Right forelimb (tissue), 1 donor: ENCODE measurements at regions not wholly inside any gene's neighbourhood (a gene's known extent, or its start where the extent isn't known, plus 50 kb on each side); places are given as distances from the start of the nearest gene placed in this dataset.

Source experiments
- DNase-seq: peaks from one replicate; pipeline ENCODE4 v3.0.0-alpha.2; 2018

GRCh38 chr10:31081937-31082840 is 50.5 kb upstream of the ZNF438 start:
- DNase-seq, result no peak

GRCh38 chr10:31083765-31084184 is 52.1 kb upstream of the ZNF438 start:
- no peak for DNase-seq

DNA sequence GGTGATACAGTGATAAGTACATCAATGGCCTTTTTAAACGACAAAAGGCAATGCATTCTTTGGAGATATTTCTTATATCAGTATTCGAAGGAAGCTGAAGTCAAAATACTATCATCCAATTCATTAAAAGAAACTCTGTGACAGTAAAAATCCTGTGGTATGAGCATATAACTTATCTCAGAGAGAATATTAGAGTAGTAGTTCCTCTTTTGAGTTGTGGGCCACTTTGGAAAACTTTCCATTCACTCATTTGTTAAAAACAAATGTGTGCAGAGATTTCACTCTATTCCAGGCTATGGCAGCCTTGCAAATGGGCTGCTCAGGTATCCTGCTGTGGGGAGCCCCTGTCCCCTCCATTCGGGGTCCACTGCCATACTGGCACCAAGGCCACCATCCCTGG is 55.3 kb upstream of the ZNF438 start:
- no peak for DNase-seq

- DNase-seq, result no peak
Observed at GRCh38 chr10:31087851-31088250, 56.2 kb upstream of the ZNF438 start.

- no peak for DNase-seq
Observed at GRCh38 chr10:31090894-31091607, 59.4 kb upstream of the ZNF438 start.

DNA sequence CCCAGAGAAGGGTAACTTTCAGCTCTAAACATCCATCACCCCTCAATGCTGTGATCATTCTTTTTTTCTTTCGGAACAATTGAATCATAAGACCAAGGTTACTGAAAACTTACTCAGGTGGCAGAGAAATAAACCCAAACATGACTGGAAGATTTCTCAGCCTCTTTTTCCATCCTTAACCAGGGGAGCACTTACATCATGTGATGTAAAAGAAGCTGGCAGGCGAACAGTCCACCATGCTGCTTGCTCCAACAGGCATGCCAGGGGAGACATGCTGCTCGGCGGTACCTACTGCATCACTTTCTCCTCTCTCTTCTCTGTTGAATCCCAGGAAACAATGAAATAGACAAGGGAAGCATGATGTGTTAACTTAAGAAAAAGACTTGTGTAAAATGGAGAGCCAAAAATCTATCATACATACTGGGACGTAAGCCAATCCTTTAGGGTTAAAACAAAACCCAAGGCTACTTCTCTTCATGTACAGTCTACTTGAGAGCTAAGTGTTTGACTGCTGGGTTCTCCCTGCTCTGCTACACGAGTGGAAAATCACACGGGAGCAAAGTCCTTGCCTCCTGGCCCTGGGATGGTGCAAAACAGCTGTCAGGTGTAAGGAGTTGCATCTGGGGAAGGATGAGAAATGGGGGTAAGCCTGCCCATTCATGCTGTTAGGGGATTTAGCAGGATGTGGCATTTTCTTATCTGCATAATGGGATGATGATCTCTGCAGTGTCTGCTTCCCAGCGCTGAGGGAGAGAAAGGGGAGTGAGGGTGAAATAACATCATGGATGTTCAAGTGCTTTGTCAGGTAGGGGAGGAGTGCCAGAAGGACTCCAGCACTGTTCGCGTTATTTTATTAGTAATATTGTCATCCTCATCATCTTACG is 64.3 kb upstream of the ZNF438 start:
- DNase-seq, result no peak

DNA sequence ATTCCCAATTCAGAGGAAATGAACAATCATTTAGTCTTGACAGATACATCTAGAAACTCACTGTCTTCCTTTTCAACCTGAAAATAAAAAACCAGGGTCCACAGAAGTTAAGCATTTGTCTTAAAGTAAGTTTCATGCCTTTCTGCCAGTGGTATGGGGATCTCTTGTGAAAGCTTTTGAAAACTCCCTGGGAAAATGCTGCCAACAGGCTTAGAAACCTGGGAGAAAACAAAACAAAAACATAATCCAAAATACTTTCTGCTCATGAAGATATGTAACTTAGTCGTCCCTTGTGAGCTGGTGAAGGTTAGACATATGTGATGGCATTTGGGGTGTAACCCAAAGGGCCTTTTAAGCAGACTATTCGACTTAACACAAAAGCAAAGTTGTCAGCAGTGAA is 66.4 kb upstream of the ZNF438 start:
- DNase-seq, result no peak

- no peak for DNase-seq
Observed at GRCh38 chr10:31099094-31099493, 67.4 kb upstream of the ZNF438 start.

DNA sequence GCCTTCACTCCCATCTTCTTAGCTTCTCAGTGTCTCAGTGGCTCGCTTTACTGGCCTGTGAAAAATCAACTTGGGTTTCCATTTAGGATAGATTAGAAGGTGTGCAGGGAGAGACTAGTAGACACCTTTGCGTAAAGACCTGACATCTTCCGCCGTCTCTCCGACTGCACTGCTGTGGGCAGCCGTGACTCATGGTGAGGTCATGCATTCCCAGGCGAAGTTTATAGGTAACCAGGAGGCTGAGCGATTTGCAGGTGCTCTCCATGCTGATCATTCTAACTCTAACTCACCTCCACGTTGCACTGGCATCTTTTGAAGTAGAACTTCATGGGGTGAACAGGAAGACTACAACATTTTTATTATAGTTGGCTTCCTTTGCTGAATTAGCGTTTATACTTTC is 68.0 kb upstream of the ZNF438 start:
- no peak for DNase-seq

DNA sequence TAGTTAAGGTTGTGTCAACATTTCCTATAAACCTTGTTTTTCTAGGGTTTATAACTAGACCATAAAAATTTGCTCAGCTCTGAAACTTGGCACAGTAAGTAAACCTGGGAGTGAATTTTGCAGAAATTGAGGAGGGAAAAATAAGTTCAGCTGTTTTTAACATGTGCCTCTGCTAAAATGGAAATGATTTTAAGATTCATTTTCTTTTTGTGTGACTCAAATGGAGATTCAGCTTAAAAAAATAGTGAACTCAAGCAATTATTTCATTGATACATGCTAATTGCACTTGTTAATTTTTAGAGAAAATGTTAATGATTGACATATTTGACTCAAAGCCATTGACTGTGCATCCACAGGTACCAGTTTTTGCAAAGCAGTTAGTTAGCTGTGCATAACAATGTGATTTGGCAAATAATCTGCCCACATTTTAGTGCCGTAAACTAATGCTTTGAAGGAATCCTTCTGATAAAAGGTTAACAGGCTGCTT is 68.5 kb upstream of the ZNF438 start:
- no peak for DNase-seq

DNA sequence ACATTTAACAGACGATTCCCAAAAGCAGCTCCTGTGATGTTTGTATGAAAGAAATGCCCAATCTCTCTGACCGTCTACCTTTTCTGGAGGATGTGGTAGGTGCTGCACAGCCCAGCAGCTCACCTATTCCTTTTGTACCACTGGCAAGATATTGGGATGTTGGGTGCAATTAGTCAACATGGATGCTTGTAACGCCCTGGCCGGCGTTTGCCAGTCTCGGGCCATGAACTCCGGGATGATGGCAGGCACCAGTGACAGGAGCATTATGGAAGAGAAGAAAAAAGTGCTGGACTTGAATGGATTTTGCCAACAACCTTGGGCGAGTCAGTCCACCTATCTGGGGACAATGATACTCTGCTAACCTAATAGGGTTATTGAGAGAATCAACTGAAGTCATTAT is 69.0 kb upstream of the ZNF438 start:
- DNase-seq, result no peak

DNA sequence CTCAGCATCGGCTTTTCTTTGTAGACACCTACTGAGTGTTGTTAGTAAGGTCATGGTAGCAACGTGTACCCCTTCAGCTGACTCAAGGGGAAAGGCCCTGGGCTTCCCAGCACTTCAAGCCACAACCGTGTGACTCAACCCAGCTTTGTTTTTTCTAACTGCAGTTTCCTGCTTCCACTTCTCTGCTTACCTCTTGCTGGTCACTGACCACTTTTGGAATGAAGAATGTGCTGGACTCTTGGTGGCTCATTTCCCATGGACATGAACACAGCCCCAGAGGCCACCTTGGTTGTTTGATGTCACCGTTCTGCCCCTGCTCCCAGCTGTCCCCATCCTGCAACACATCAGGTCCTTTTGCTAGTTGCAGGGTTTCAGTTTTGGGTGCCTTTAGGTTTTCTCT is 69.5 kb upstream of the ZNF438 start:
- no peak for DNase-seq

DNA sequence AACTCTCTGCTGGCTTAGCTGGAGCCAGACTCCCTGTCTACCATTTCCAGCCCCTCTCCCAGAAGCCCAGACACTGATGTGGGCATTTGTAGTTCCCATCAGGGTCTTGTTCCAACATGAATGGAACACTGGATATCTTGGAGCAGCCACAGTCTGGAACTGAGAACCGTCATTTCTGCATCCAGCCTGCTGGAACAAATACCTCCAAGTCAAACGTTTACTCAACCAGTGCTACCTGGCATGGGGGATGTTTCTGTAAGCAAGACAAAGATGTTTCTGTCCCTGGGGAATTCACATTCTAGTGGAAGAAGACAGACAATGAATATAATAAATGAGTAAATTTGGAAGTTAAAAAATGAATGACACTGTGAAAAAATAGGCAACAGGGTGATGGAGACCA is 70.8 kb upstream of the ZNF438 start:
- DNase-seq, result no peak

DNA sequence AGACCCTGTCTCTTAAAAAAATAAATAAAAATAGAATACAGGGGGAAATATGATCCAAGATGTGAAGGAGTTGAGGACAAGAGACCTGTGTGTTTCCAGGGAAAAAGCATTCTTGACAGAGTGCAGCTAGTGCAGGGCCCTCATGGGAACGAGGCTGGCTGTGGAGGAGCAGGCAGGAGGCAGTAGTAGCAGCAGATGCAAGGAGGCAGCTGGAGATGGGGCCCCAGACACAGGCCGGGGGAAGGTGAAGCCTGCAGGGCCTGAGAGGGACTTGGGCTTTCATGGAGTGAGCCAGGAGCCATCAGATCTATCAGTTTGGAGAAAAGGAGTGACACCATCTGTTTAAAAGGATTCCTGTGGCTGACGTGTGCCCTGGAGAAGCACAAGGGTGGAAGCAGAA is 71.4 kb upstream of the ZNF438 start:
- no peak for DNase-seq

GRCh38 chr10:31112961-31113360 is 81.3 kb upstream of the ZNF438 start:
- DNase-seq, result no peak

DNA sequence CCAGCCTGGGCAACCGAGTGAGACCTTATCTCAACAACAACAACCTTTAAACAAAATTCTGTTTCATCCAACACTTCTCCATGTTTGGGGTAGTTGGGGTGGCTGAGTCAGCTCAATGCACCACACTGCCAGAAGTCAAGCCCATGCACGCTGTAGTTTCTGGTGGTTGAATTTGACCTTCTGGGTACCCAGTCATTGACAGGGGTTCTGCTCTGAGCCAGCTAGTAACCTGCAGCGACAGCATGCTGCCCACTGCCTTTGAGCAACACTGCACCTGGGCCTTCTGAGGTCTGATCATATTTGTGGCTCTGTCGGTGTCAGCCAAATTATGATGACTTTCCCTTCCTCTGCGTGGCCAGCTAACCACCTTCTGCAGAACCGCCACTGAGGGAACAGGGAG is 84.6 kb upstream of the ZNF438 start:
- no peak for DNase-seq

GRCh38 chr10:31118556-31118955 is 86.9 kb upstream of the ZNF438 start:
- no peak for DNase-seq

- DNase-seq, result no peak
Observed at GRCh38 chr10:31120392-31120791, 88.7 kb upstream of the ZNF438 start.

GRCh38 chr10:31120961-31121685 is 89.5 kb upstream of the ZNF438 start:
- DNase-seq, result no peak

GRCh38 chr10:31121757-31122577 is 90.3 kb upstream of the ZNF438 start:
- DNase-seq, result no peak

- no peak for DNase-seq
Observed at GRCh38 chr10:31123946-31124345, 92.3 kb upstream of the ZNF438 start.

DNA sequence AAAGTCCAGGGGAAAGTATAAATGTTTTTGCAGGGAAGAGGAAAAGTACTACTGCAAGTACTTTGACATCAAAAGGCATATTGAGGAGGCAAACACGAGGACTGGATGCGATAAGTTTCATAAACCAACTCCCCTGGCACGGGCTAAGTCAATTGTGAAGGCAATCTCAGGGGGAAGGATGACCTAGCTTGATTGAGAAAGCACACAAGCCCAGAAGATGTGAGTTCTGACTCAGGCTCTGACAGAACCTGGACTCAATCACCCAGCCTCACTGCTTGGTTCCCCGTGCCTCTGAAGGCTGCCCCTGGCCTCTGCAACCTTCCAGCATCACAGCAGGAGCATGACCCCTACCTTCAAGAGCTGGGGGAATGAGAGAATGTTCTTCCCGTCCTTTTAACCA is 93.2 kb upstream of the ZNF438 start:
- no peak for DNase-seq
